HCT116 (cell line): ENCODE measurements at regions not wholly inside any gene's neighbourhood (a gene's known extent, or its start where the extent isn't known, plus 50 kb on each side); places are given as distances from the start of the nearest gene placed in this dataset.

Experiments used
- ATAC-seq: fragments of 200-7000 bp; cut with Tn5 transposase; 2 replicates; pipeline ENCODE4 v1.9.1; 2020; ENCODE audit warnings: mild to moderate bottlenecking, moderate library complexity
- BruUV-seq: library from RNA; stranded (reverse); fragments of 400-500 nt; replicated peaks from 2 replicates; lab custom pipeline; 2021; lab: Mats Ljungman, UMichigan
- CTCF ChIA-PET: fragments of 300-600 bp; sonication (Branson Sonifier 250); formaldehyde crosslinking; loops from one replicate; lab custom pipeline; 2021; ENCODE audit warnings: antibody characterized with exemption; lab: Charles Lee
- POLR2A ChIA-PET: fragments of 300-600, 350-600 bp; sonication (Branson Sonifier 250); formaldehyde crosslinking; loops from one replicate; lab custom pipeline; 2021; ENCODE audit warnings: antibody characterized with exemption; lab: Charles Lee
- RAD21 ChIA-PET, 2 experiments: fragments of 300-600 bp; sonication (Branson Sonifier 250); formaldehyde crosslinking; loops; one replicate each; lab custom pipeline; 2023; ENCODE audit warnings: low total read pairs in 2 of 2; ENCODE audit not compliant: uncharacterized antibody in 2 of 2, unreplicated experiment in 2 of 2, low non-redundant PET in 1 of 2; lab: Charles Lee
- DNase-seq: peaks from one replicate; pipeline ENCODE4 v3.0.0-alpha.2; 2010; ENCODE audit warnings: low read depth, low spot score
- H2AFZ ChIP-seq: fragments of 200-600 bp; shearing (Covaris generic), sonication (generic); 2 replicates; pipeline ENCODE4 v1.6.1; 2017; ENCODE audit warnings: low read depth, mixed run types, mixed read lengths, antibody characterized with exemption, low read length; ENCODE audit not compliant: poor library complexity, severe bottlenecking
- H3K27ac ChIP-seq: 2 replicates; pipeline ENCODE4 v1.5.1; 2012; ENCODE audit warnings: low read depth, low read length
- H3K27me3 ChIP-seq: fragments of 200-600 bp; sonication (generic); 2 replicates; pipeline ENCODE4 v1.6.1; 2016; ENCODE audit warnings: mixed run types, low read length, mixed read lengths; ENCODE audit not compliant: insufficient read depth
- H3K36me3 ChIP-seq, 2 experiments: fragments of 200-500 bp in 1 of 2; fragments of 200-600 bp in 1 of 2; sonication (Bioruptor generic) in 1 of 2; sonication (generic) in 1 of 2; 2 replicates each; pipeline versions ENCODE4 v1.5.1 to v1.6.1; 2014 to 2016; ENCODE audit warnings: low read length in 2 of 2, inconsistent platforms in 1 of 2, mixed read lengths in 1 of 2, mixed run types in 1 of 2; ENCODE audit not compliant: insufficient read depth in 2 of 2, control insufficient read depth in 1 of 2
- H3K4me1 ChIP-seq, 2 experiments: fragments of 200-600 bp in 1 of 2; sonication (generic) in 1 of 2; 2 replicates each; pipeline versions ENCODE4 v1.5.1 to v1.6.1; 2012 to 2017; ENCODE audit warnings: low read length in 2 of 2, inconsistent platforms in 1 of 2, mild to moderate bottlenecking in 1 of 2, mixed read lengths in 1 of 2, mixed run types in 1 of 2, moderate library complexity in 1 of 2; ENCODE audit not compliant: insufficient read depth in 2 of 2, control insufficient read depth in 1 of 2
- H3K4me2 ChIP-seq: fragments of 200-600 bp; sonication (generic); 2 replicates; pipeline ENCODE4 v1.6.1; 2017; ENCODE audit warnings: mixed run types, low read length, mixed read lengths
- H3K4me3 ChIP-seq, 2 experiments: fragments of 200-600 bp in 1 of 2; sonication (generic) in 1 of 2; replicated peaks in 1 of 2; 2 replicates each; pipeline ENCODE4 v1.5.1; 2011 to 2016; ENCODE audit warnings: low read length in 2 of 2, control low read depth in 1 of 2, low read depth in 1 of 2, mild to moderate bottlenecking in 1 of 2, mixed read lengths in 1 of 2, mixed run types in 1 of 2
- H3K79me2 ChIP-seq: fragments of 200-600 bp; sonication (generic); 2 replicates; pipeline ENCODE4 v1.6.1; 2017; ENCODE audit warnings: mild to moderate bottlenecking, mixed run types, low read length, moderate library complexity, mixed read lengths; ENCODE audit not compliant: insufficient read depth
- H3K9ac ChIP-seq: fragments of 200-600 bp; sonication (generic); 2 replicates; pipeline ENCODE4 v1.6.1; 2016; ENCODE audit warnings: low read length, mixed read lengths
- H3K9me2 ChIP-seq: fragments of 200-600 bp; sonication (generic), shearing (Covaris generic); 2 replicates; pipeline ENCODE4 v1.6.1; 2017; ENCODE audit warnings: mixed run types, mild to moderate bottlenecking, moderate library complexity; ENCODE audit not compliant: insufficient read depth
- H3K9me3 ChIP-seq, 2 experiments: fragments of 200-500 bp in 1 of 2; fragments of 200-600 bp in 1 of 2; sonication (Bioruptor generic) in 1 of 2; sonication (generic) in 1 of 2; 2 replicates each; pipeline ENCODE4 v1.6.1; 2014 to 2017; ENCODE audit warnings: low read length in 2 of 2, mixed read lengths in 2 of 2, inconsistent platforms in 1 of 2, low read depth in 1 of 2, mild to moderate bottlenecking in 1 of 2, mixed run types in 1 of 2, moderate library complexity in 1 of 2; ENCODE audit not compliant: control insufficient read depth in 1 of 2, insufficient read depth in 1 of 2
- H4K20me1 ChIP-seq: fragments of 200-600 bp; sonication (generic), shearing (Covaris generic); 2 replicates; pipeline ENCODE4 v1.6.1; 2017; ENCODE audit warnings: mixed run types, mild to moderate bottlenecking, moderate library complexity; ENCODE audit not compliant: insufficient read depth
- ATF3 ChIP-seq: IDR thresholded peaks from 2 replicates; pipeline ENCODE4 v1.6.1; 2012
- CBX3 ChIP-seq: IDR thresholded peaks from 2 replicates; pipeline ENCODE4 v1.6.1; 2012; ENCODE audit warnings: low read depth
- CTCF ChIP-seq, 3 experiments: fragments of 200-600 bp in 1 of 3; sonication (generic) in 1 of 3; IDR thresholded peaks in 2 of 3; conservative IDR thresholded peaks in 1 of 3; 2 replicates each; pipeline ENCODE4 v1.5.1; 2012 to 2017; ENCODE audit warnings: low read depth in 2 of 3, low read length in 2 of 3, antibody characterized with exemption in 1 of 3, borderline replicate concordance in 1 of 3, control low read depth in 1 of 3, mild to moderate bottlenecking in 1 of 3, mixed read lengths in 1 of 3, mixed run types in 1 of 3, moderate library complexity in 1 of 3; ENCODE audit not compliant: insufficient read depth in 1 of 3
- ELF1 ChIP-seq: IDR thresholded peaks from 2 replicates; pipeline ENCODE4 v1.6.1; 2012; ENCODE audit warnings: low read depth, borderline replicate concordance
- EZH2phosphoT487 ChIP-seq: fragments of 200-600 bp; IDR thresholded peaks from 2 replicates; pipeline ENCODE4 v1.6.1; 2018; ENCODE audit warnings: antibody characterized with exemption, borderline replicate concordance
- JUND ChIP-seq: IDR thresholded peaks from 2 replicates; pipeline ENCODE4 v1.6.1; 2012
- SIN3A ChIP-seq: IDR thresholded peaks from 2 replicates; pipeline ENCODE4 v1.6.1; 2012; ENCODE audit warnings: low read depth
- SRF ChIP-seq: IDR thresholded peaks from 2 replicates; pipeline ENCODE4 v1.6.1; 2012; ENCODE audit warnings: low read depth
- YY1 ChIP-seq: IDR thresholded peaks from 2 replicates; pipeline ENCODE4 v1.6.1; 2011; ENCODE audit warnings: low read length, low read depth, moderate library complexity, mild to moderate bottlenecking; ENCODE audit not compliant: insufficient replicate concordance; ENCODE audit errors: extremely low read depth
- ZFX ChIP-seq: fragments of 450-650 bp; IDR thresholded peaks from 2 replicates; pipeline ENCODE4 v1.6.1; 2017
- intact Hi-C: fragments of 100-400 bp; cut with micrococcal nuclease; formaldehyde crosslinking; loops from 2 replicates; pipeline ENCODE4 v1.10.0; 2022
- TF ChIP-seq, protein P1 (sequence below): IDR thresholded peaks from 2 replicates; pipeline ENCODE4 v1.6.1; 2011; ENCODE audit warnings: mild to moderate bottlenecking, low read length, moderate library complexity; ENCODE audit not compliant: insufficient replicate concordance; ENCODE audit errors: extremely low read depth
- TF ChIP-seq, protein P2 (sequence below): IDR thresholded peaks from 2 replicates; pipeline ENCODE4 v1.6.1; 2012

DNA sequence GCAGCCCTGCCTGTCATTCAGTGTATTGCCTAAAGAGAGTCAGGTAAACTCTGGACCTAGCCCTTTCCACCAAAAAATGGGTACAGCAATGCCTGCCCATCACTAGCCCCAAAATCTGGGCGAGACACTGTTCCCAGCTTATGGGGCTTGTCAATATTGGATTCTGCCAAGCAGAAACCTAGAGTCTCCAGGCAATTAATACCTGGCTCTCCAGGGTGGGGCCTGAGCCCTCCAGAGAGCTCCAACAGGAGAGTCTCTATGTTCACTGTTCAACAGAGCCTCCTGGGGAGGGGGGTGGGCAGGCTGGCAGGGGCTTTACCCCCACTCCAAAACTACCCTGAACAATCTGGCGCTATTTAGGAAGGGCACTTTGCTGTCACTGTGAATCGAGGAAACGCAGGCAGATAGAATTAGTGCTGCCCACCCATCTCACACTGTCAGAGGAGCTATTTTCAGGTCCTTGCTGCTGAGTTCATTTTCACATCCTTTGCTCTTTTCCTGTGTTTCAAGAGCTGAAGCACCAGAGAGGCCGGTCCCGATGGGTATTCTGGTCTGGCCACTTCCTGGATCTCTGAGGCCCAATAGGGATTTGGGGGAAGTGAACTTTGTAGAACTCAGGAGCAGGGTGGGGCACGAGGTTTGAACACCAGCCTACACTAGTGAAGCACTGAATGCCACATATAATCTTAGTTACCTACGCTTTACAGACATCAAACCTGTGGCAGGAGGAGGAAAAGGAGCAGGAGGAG, 121.8 kb downstream of the C5orf15 start:
- DNase-seq (no peak), ATAC-seq (no peak)
- Histone ChIP-seq H3K79me2 (no peaks in the 10 kb centered on the region), H3K27me3 (peaks cover 14% of the 10 kb centered on the region; the same call in 1 of the 2 replicates), H3K9me2 (no peaks in the 10 kb centered on the region), H2AFZ (no peak overlapping the region), H3K27ac (no peak overlapping the region), H3K4me2 (no peak overlapping the region), H3K36me3 (no peaks in the 10 kb centered on the region), H3K9me3 (no peaks in the 10 kb centered on the region), H3K9ac (no peak overlapping the region), H4K20me1 (no peaks in the 10 kb centered on the region), H3K4me3 (no peak overlapping the region), H3K4me1 (no peaks in the 10 kb centered on the region)
- TF ChIP-seq JUND (no peak), YY1 (no peak), ZFX (no peak), ELF1 (no peak), ATF3 (no peak), SRF (no peak), EZH2phosphoT487 (no peak), SIN3A (no peak), CBX3 (no peak), CTCF (IDR thresholded peaks at IDR 0.05 in 2 of 3, conservative IDR thresholded peaks at IDR 0.05 in 1 of 3; ENCODE audit: borderline replicate concordance in 1 of 3, insufficient read depth in 1 of 3, low read depth in 2 of 3, low read length in 2 of 3) (no peak)
- TF ChIP-seq, protein P1, sequence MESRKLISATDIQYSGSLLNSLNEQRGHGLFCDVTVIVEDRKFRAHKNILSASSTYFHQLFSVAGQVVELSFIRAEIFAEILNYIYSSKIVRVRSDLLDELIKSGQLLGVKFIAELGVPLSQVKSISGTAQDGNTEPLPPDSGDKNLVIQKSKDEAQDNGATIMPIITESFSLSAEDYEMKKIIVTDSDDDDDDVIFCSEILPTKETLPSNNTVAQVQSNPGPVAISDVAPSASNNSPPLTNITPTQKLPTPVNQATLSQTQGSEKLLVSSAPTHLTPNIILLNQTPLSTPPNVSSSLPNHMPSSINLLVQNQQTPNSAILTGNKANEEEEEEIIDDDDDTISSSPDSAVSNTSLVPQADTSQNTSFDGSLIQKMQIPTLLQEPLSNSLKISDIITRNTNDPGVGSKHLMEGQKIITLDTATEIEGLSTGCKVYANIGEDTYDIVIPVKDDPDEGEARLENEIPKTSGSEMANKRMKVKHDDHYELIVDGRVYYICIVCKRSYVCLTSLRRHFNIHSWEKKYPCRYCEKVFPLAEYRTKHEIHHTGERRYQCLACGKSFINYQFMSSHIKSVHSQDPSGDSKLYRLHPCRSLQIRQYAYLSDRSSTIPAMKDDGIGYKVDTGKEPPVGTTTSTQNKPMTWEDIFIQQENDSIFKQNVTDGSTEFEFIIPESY = no peak
- TF ChIP-seq, protein P2, sequence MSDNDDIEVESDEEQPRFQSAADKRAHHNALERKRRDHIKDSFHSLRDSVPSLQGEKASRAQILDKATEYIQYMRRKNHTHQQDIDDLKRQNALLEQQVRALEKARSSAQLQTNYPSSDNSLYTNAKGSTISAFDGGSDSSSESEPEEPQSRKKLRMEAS = no peak
- intact Hi-C loops = no loop called here
- ChIA-PET CTCF (no interaction called here), POLR2A (no interaction called here), RAD21 (no interaction called here)
- no TSS peak for BruUV-seq
